Suprapubic skin (tissue), 4 donors: ENCODE measurements at regions not wholly inside any gene's neighbourhood (a gene's known extent, or its start where the extent isn't known, plus 50 kb on each side); places are given as distances from the start of the nearest gene placed in this dataset.
A peak's percentile ranks its signal among the peaks of the same experiment; 100 is the strongest.
"Not testable (repeated sequence)": the region's sequence is repeated elsewhere in the genome, so short reads cannot be mapped to it uniquely, and the experiment has no call there.

Experiments
- DNase-seq, 2 donors: peaks; one replicate each; pipeline ENCODE4 v3.0.0-alpha.2; 2019; ENCODE audit warnings: low spot score in 2 of 2
- H3K27ac ChIP-seq: fragments of 200-600 bp; sonication (generic); one replicate; pipeline ENCODE4 v1.5.1; 2019
- H3K27me3 ChIP-seq: fragments of 200-600 bp; sonication (generic); one replicate; pipeline ENCODE4 v1.5.1; 2019
- H3K36me3 ChIP-seq: fragments of 200-600 bp; sonication (generic); one replicate; pipeline ENCODE4 v1.5.1; 2019
- H3K4me1 ChIP-seq: fragments of 200-600 bp; sonication (generic); one replicate; pipeline ENCODE4 v1.5.1; 2019
- H3K4me3 ChIP-seq: fragments of 200-600 bp; sonication (generic); one replicate; pipeline ENCODE4 v1.5.1; 2019; ENCODE audit warnings: mild to moderate bottlenecking
- H3K9me3 ChIP-seq: fragments of 200-600 bp; sonication (generic); one replicate; pipeline ENCODE4 v1.5.1; 2019
- EP300 ChIP-seq: sonication (generic); formaldehyde crosslinking; IDR thresholded peaks from one replicate; pipeline ENCODE4 v1.6.1; 2017; ENCODE audit warnings: antibody characterized with exemption
- POLR2A ChIP-seq, 2 donors: fragments of 450-650 bp; IDR thresholded peaks; one replicate each; pipeline ENCODE4 v1.6.1; 2017; ENCODE audit warnings: antibody characterized with exemption in 2 of 2, mild to moderate bottlenecking in 2 of 2, moderate library complexity in 2 of 2
- POLR2AphosphoS5 ChIP-seq, 3 donors: sonication (generic); formaldehyde crosslinking; IDR thresholded peaks; one replicate each; pipeline ENCODE4 v1.6.1; 2017; ENCODE audit warnings: antibody characterized with exemption in 3 of 3
- WGBS: methylation state at CpG from one replicate; pipeline ENCODE4 v1.1.5; 2018; 5-methylcytosine and 5-hydroxymethylcytosine counted together
- TF ChIP-seq, protein P1 (sequence below), 2 donors: fragments of 200-600 bp in 1 of 2; fragments of 450-650 bp in 1 of 2; sonication (generic) in 1 of 2; IDR thresholded peaks; one replicate each; pipeline ENCODE4 v1.5.1; 2016 to 2019; ENCODE audit warnings: antibody characterized with exemption in 2 of 2, mild to moderate bottlenecking in 1 of 2, moderate library complexity in 1 of 2

GRCh38 chr4:79604152-79604551 is 196.1 kb upstream of the GK2 start:
- no peak for DNase-seq
- H3K36me3 ChIP-seq, result no peaks in the 10 kb centered on the region
- peaks cover 4% of the 10 kb centered on the region for H3K4me1 ChIP-seq
- no peak overlapping the region for H3K27ac ChIP-seq
- no peaks in the 10 kb centered on the region for H3K9me3 ChIP-seq
- H3K27me3 ChIP-seq, result no peaks in the 10 kb centered on the region
- no peak overlapping the region for H3K4me3 ChIP-seq
- TF ChIP-seq EP300 (no peak), POLR2AphosphoS5 (IDR thresholded peaks at IDR 0.05) (no peak), POLR2A (IDR thresholded peaks at IDR 0.05) (no peak)

- Histone ChIP-seq H3K9me3 (no peaks in the 10 kb centered on the region), H3K27me3 (no peaks in the 10 kb centered on the region), H3K27ac (no peak overlapping the region), H3K4me3 (no peak overlapping the region), H3K4me1 (peaks cover 4% of the 10 kb centered on the region), H3K36me3 (no peaks in the 10 kb centered on the region)
- no peak for DNase-seq
- WGBS, result 55% methylated on average over 5 of the region's 5 CpGs
- TF ChIP-seq POLR2AphosphoS5 (IDR thresholded peaks at IDR 0.05) (no peak), POLR2A (IDR thresholded peaks at IDR 0.05) (no peak), EP300 (no peak)
- TF ChIP-seq, protein P1, sequence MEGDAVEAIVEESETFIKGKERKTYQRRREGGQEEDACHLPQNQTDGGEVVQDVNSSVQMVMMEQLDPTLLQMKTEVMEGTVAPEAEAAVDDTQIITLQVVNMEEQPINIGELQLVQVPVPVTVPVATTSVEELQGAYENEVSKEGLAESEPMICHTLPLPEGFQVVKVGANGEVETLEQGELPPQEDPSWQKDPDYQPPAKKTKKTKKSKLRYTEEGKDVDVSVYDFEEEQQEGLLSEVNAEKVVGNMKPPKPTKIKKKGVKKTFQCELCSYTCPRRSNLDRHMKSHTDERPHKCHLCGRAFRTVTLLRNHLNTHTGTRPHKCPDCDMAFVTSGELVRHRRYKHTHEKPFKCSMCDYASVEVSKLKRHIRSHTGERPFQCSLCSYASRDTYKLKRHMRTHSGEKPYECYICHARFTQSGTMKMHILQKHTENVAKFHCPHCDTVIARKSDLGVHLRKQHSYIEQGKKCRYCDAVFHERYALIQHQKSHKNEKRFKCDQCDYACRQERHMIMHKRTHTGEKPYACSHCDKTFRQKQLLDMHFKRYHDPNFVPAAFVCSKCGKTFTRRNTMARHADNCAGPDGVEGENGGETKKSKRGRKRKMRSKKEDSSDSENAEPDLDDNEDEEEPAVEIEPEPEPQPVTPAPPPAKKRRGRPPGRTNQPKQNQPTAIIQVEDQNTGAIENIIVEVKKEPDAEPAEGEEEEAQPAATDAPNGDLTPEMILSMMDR (IDR thresholded peaks at IDR 0.05), result no peak
Measured at GRCh38 chr4:79603681-79604080, 195.7 kb upstream of the GK2 start.

- TF ChIP-seq EP300 (no peak), POLR2AphosphoS5 (IDR thresholded peaks at IDR 0.05) (no peak), POLR2A (IDR thresholded peaks at IDR 0.05) (no peak)
- TF ChIP-seq, protein P1 (IDR thresholded peaks at IDR 0.05), result no peak
- Histone ChIP-seq H3K4me1 (peaks cover 10% of the 10 kb centered on the region), H3K36me3 (no peaks in the 10 kb centered on the region), H3K4me3 (no peak overlapping the region), H3K9me3 (no peaks in the 10 kb centered on the region), H3K27me3 (no peaks in the 10 kb centered on the region), H3K27ac (no peak overlapping the region)
- 100% methylated on average over 1 of the region's 1 CpG for WGBS
- no peak for DNase-seq
Measured at GRCh38 chr4:79599691-79600090, 191.7 kb upstream of the GK2 start.

- peaks cover 10% of the 10 kb centered on the region for H3K4me1 ChIP-seq
- H3K27me3 ChIP-seq, result no peaks in the 10 kb centered on the region
- no peaks in the 10 kb centered on the region for H3K36me3 ChIP-seq
- 80% methylated on average over 4 of the region's 4 CpGs for WGBS
- H3K4me3 ChIP-seq, result no peak overlapping the region
- DNase-seq, result no peak
- TF ChIP-seq EP300, result peak; percentile 83
- no peak for TF ChIP-seq POLR2AphosphoS5 (IDR thresholded peaks at IDR 0.05)
- no peak for TF ChIP-seq POLR2A (IDR thresholded peaks at IDR 0.05)
- TF ChIP-seq, protein P1 (IDR thresholded peaks at IDR 0.05), result no peak
- no peak overlapping the region for H3K27ac ChIP-seq
- no peaks in the 10 kb centered on the region for H3K9me3 ChIP-seq
Measured at GRCh38 chr4:79598801-79599200, 190.8 kb upstream of the GK2 start.

GRCh38 chr4:79598214-79598613 is 190.2 kb upstream of the GK2 start:
- DNase-seq, result no peak
- WGBS, result 100% methylated on average over 2 of the region's 2 CpGs
- Histone ChIP-seq H3K4me3 (no peak overlapping the region), H3K9me3 (no peaks in the 10 kb centered on the region), H3K36me3 (no peaks in the 10 kb centered on the region), H3K27me3 (no peaks in the 10 kb centered on the region), H3K4me1 (peaks cover 10% of the 10 kb centered on the region), H3K27ac (no peak overlapping the region)
- TF ChIP-seq, protein P1 (IDR thresholded peaks at IDR 0.05), result no peak
- no peak for TF ChIP-seq POLR2AphosphoS5 (IDR thresholded peaks at IDR 0.05)
- no peak for TF ChIP-seq POLR2A (IDR thresholded peaks at IDR 0.05)
- no peak for TF ChIP-seq EP300

- Histone ChIP-seq H3K27me3 (no peaks in the 10 kb centered on the region), H3K9me3 (no peaks in the 10 kb centered on the region), H3K36me3 (no peaks in the 10 kb centered on the region), H3K4me1 (peaks cover 10% of the 10 kb centered on the region), H3K4me3 (no peak overlapping the region), H3K27ac (no peak overlapping the region)
- TF ChIP-seq, protein P1 (IDR thresholded peaks at IDR 0.05), result no peak
- no peak for TF ChIP-seq POLR2AphosphoS5 (IDR thresholded peaks at IDR 0.05)
- no peak for TF ChIP-seq POLR2A (IDR thresholded peaks at IDR 0.05)
- TF ChIP-seq EP300, result no peak
- 37% methylated on average over 2 of the region's 2 CpGs for WGBS
- no peak for DNase-seq
Measured at GRCh38 chr4:79597266-79597665, 189.2 kb upstream of the GK2 start.

DNA sequence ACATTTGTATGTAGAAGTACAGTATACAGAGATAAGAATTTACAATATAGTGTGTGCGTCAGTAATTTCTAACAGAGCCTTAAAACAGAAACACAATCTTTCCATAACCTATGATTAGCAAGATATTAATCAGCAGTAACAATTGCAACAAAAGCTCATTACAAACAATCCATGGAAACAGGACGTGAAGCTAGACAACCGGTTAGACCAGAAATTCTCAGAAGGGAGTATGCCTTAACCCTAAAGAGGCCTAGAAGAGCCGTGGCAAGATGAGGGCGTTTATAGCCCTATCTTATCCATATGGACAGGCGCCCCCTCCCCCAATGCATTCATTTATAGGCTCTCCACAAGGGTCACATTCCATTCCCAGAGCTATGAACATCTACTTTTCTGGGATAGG is 184.2 kb upstream of the GK2 start:
- H3K4me1 ChIP-seq, result peaks cover 23% of the 10 kb centered on the region
- not testable (repeated sequence) for H3K27ac ChIP-seq, DNase-seq, H3K9me3 ChIP-seq, H3K4me3 ChIP-seq, H3K27me3 ChIP-seq, H3K36me3 ChIP-seq
- 65% methylated on average over 6 of the region's 6 CpGs for WGBS
